ENCODE measurements at regions not wholly inside any gene's neighbourhood (a gene's known extent, or its start where the extent isn't known, plus 50 kb on each side); places are given as distances from the start of the nearest gene placed in this dataset.
"Not testable (repeated sequence)": the region's sequence is repeated elsewhere in the genome, so short reads cannot be mapped to it uniquely, and the experiment has no call there.

GRCh38 chr15:100732211-100733055, 130.0 kb downstream of the ASB7 start:
- no peak for TF ChIP-seq CTCF (IDR thresholded peaks at IDR 0.05)
- no peak for DNase-seq (ENCODE audit: low spot score)
- peak; percentile 28 for ATAC-seq (ENCODE audit: low FRiP score)

GRCh38 chr15:100733101-100733842, 130.9 kb downstream of the ASB7 start:
- DNase-seq (ENCODE audit: low spot score) = no peak
- no peak for TF ChIP-seq CTCF (IDR thresholded peaks at IDR 0.05)
- no peak for ATAC-seq (ENCODE audit: low FRiP score)

GRCh38 chr15:100733843-100734185, 131.4 kb downstream of the ASB7 start:
- ATAC-seq (ENCODE audit: low FRiP score); DNase-seq (ENCODE audit: low spot score): not testable (repeated sequence)

GRCh38 chr15:100734586-100734985, 132.2 kb downstream of the ASB7 start:
- TF ChIP-seq CTCF (IDR thresholded peaks at IDR 0.05) = no peak
- DNase-seq (ENCODE audit: low spot score) (no peak), ATAC-seq (ENCODE audit: low FRiP score) (no peak)

- ATAC-seq (ENCODE audit: low FRiP score) (no peak), DNase-seq (ENCODE audit: low spot score) (no peak)
- no peak for TF ChIP-seq CTCF (IDR thresholded peaks at IDR 0.05)
Measured at GRCh38 chr15:100735129-100736053, 133.0 kb downstream of the ASB7 start.

- no peak for TF ChIP-seq CTCF (IDR thresholded peaks at IDR 0.05)
- DNase-seq (ENCODE audit: low spot score) (no peak), ATAC-seq (ENCODE audit: low FRiP score) (no peak)
Measured at GRCh38 chr15:100737214-100737613, 134.8 kb downstream of the ASB7 start.

GRCh38 chr15:100738614-100739013, 136.2 kb downstream of the ASB7 start:
- DNase-seq (ENCODE audit: low spot score) (no peak), ATAC-seq (ENCODE audit: low FRiP score) (no peak)
- TF ChIP-seq CTCF (IDR thresholded peaks at IDR 0.05) = no peak
